WTC11 (cell line): ENCODE measurements at regions not wholly inside any gene's neighbourhood (a gene's known extent, or its start where the extent isn't known, plus 50 kb on each side); places are given as distances from the start of the nearest gene placed in this dataset.
"Not testable (repeated sequence)": the region's sequence is repeated elsewhere in the genome, so short reads cannot be mapped to it uniquely, and the experiment has no call there.

ENCODE experiments used
- NR2C2 ChIP-seq: sonication (generic); formaldehyde crosslinking; IDR thresholded peaks from 2 replicates; pipeline ENCODE4 v1.8.0; 2022; ENCODE audit warnings: mild to moderate bottlenecking, missing genetic modification reagents
- TF ChIP-seq, protein P1 (sequence below): sonication (generic); formaldehyde crosslinking; IDR thresholded peaks from 2 replicates; pipeline ENCODE4 v1.8.0; 2023; ENCODE audit warnings: missing genetic modification reagents, mild to moderate bottlenecking, borderline replicate concordance
- TF ChIP-seq, protein P2 (sequence below): fragments of 200-600 bp; IDR thresholded peaks from 2 replicates; pipeline ENCODE4 v1.8.0; 2022; ENCODE audit warnings: antibody characterized with exemption
- TF ChIP-seq, protein P3 (sequence below): sonication (generic); formaldehyde crosslinking; IDR thresholded peaks from 2 replicates; pipeline ENCODE4 v1.8.0; 2023; ENCODE audit warnings: missing genetic modification reagents

DNA sequence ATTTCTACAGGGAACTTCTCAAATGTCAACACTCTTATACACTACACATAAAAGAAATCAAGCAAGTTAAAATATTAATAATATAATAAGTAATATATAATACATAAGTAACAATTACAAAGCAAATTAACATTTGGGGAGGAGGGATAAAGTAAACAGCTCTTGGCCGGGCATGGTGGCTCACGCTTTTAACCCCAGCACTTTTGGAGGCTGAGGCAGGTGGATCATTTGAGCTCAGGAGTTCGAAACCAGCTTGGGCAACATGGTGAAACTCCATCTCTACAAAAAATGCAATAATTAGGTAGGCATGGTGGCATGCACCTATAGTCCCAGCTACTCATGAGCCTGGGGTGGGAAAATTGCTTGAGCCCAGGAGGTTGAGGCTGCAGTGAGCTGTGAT is 4772.6 kb upstream of the OR11H1 start:
- TF ChIP-seq NR2C2 (CRISPR knock-in tag): not testable (repeated sequence)
- TF ChIP-seq, protein P1, sequence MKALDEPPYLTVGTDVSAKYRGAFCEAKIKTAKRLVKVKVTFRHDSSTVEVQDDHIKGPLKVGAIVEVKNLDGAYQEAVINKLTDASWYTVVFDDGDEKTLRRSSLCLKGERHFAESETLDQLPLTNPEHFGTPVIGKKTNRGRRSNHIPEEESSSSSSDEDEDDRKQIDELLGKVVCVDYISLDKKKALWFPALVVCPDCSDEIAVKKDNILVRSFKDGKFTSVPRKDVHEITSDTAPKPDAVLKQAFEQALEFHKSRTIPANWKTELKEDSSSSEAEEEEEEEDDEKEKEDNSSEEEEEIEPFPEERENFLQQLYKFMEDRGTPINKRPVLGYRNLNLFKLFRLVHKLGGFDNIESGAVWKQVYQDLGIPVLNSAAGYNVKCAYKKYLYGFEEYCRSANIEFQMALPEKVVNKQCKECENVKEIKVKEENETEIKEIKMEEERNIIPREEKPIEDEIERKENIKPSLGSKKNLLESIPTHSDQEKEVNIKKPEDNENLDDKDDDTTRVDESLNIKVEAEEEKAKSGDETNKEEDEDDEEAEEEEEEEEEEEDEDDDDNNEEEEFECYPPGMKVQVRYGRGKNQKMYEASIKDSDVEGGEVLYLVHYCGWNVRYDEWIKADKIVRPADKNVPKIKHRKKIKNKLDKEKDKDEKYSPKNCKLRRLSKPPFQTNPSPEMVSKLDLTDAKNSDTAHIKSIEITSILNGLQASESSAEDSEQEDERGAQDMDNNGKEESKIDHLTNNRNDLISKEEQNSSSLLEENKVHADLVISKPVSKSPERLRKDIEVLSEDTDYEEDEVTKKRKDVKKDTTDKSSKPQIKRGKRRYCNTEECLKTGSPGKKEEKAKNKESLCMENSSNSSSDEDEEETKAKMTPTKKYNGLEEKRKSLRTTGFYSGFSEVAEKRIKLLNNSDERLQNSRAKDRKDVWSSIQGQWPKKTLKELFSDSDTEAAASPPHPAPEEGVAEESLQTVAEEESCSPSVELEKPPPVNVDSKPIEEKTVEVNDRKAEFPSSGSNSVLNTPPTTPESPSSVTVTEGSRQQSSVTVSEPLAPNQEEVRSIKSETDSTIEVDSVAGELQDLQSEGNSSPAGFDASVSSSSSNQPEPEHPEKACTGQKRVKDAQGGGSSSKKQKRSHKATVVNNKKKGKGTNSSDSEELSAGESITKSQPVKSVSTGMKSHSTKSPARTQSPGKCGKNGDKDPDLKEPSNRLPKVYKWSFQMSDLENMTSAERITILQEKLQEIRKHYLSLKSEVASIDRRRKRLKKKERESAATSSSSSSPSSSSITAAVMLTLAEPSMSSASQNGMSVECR (CRISPR knock-in tag): not testable (repeated sequence)
- TF ChIP-seq, protein P2, sequence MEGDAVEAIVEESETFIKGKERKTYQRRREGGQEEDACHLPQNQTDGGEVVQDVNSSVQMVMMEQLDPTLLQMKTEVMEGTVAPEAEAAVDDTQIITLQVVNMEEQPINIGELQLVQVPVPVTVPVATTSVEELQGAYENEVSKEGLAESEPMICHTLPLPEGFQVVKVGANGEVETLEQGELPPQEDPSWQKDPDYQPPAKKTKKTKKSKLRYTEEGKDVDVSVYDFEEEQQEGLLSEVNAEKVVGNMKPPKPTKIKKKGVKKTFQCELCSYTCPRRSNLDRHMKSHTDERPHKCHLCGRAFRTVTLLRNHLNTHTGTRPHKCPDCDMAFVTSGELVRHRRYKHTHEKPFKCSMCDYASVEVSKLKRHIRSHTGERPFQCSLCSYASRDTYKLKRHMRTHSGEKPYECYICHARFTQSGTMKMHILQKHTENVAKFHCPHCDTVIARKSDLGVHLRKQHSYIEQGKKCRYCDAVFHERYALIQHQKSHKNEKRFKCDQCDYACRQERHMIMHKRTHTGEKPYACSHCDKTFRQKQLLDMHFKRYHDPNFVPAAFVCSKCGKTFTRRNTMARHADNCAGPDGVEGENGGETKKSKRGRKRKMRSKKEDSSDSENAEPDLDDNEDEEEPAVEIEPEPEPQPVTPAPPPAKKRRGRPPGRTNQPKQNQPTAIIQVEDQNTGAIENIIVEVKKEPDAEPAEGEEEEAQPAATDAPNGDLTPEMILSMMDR: not testable (repeated sequence)
- TF ChIP-seq, protein P3, sequence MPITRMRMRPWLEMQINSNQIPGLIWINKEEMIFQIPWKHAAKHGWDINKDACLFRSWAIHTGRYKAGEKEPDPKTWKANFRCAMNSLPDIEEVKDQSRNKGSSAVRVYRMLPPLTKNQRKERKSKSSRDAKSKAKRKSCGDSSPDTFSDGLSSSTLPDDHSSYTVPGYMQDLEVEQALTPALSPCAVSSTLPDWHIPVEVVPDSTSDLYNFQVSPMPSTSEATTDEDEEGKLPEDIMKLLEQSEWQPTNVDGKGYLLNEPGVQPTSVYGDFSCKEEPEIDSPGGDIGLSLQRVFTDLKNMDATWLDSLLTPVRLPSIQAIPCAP (CRISPR knock-in tag): not testable (repeated sequence)
